ENCODE measurements at regions not wholly inside any gene's neighbourhood (a gene's known extent, or its start where the extent isn't known, plus 50 kb on each side); places are given as distances from the start of the nearest gene placed in this dataset.

GRCh38 chr5:29963956-29964355 is 1229.5 kb upstream of the CDH6 start:
- Histone ChIP-seq H3K4me3 (no peak overlapping the region), H3K9me3 (replicated peaks) (peaks cover 18% of the 10 kb centered on the region), H3K27me3 (ENCODE audit: low read depth) (no peaks in the 10 kb centered on the region), H3K36me3 (no peaks in the 10 kb centered on the region), H3K4me1 (no peaks in the 10 kb centered on the region), H3K27ac (replicated peaks) (no peak overlapping the region)
- intact Hi-C loops (cut with micrococcal nuclease): no loop called here
- no peak for TF ChIP-seq CTCF (IDR thresholded peaks at IDR 0.05; ENCODE audit: borderline replicate concordance)
- DNase-seq: no peak

GRCh38 chr5:29960323-29960722 is 1233.2 kb upstream of the CDH6 start:
- intact Hi-C loops (cut with micrococcal nuclease): no loop called here
- H3K9me3 ChIP-seq (replicated peaks): peaks cover 13% of the 10 kb centered on the region
- H3K27ac ChIP-seq (replicated peaks): no peak overlapping the region
- no peaks in the 10 kb centered on the region for H3K27me3 ChIP-seq (ENCODE audit: low read depth)
- TF ChIP-seq CTCF (IDR thresholded peaks at IDR 0.05; ENCODE audit: borderline replicate concordance): no peak
- DNase-seq: no peak
- H3K4me3 ChIP-seq: no peak overlapping the region
- H3K4me1 ChIP-seq: no peaks in the 10 kb centered on the region
- H3K36me3 ChIP-seq: no peaks in the 10 kb centered on the region

- no peak for DNase-seq
- no peak overlapping the region for H3K27ac ChIP-seq (replicated peaks)
- no peak overlapping the region for H3K4me3 ChIP-seq
- no peaks in the 10 kb centered on the region for H3K4me1 ChIP-seq
- no peaks in the 10 kb centered on the region for H3K27me3 ChIP-seq (ENCODE audit: low read depth)
- intact Hi-C loops (cut with micrococcal nuclease): no loop called here
- H3K9me3 ChIP-seq (replicated peaks): no peaks in the 10 kb centered on the region
- no peak for TF ChIP-seq CTCF (IDR thresholded peaks at IDR 0.05; ENCODE audit: borderline replicate concordance)
- H3K36me3 ChIP-seq: no peaks in the 10 kb centered on the region
Measured at GRCh38 chr5:29950416-29951145, 1242.9 kb upstream of the CDH6 start.

- H3K27me3 ChIP-seq (ENCODE audit: low read depth): no peaks in the 10 kb centered on the region
- no peaks in the 10 kb centered on the region for H3K36me3 ChIP-seq
- no peaks in the 10 kb centered on the region for H3K9me3 ChIP-seq (replicated peaks)
- intact Hi-C loops (cut with micrococcal nuclease): no loop called here
- H3K4me1 ChIP-seq: no peaks in the 10 kb centered on the region
- TF ChIP-seq CTCF (IDR thresholded peaks at IDR 0.05; ENCODE audit: borderline replicate concordance): no peak
- DNase-seq: no peak
- H3K27ac ChIP-seq (replicated peaks): no peak overlapping the region
- no peak overlapping the region for H3K4me3 ChIP-seq
Measured at GRCh38 chr5:29949301-29949872, 1244.1 kb upstream of the CDH6 start.

GRCh38 chr5:29944327-29944726 is 1249.2 kb upstream of the CDH6 start:
- no peak for TF ChIP-seq CTCF (IDR thresholded peaks at IDR 0.05; ENCODE audit: borderline replicate concordance)

More at GRCh38 chr5:29944327-29944726, 1249.2 kb upstream of the CDH6 start:
- Histone ChIP-seq H3K4me1 (no peaks in the 10 kb centered on the region), H3K27ac (replicated peaks) (no peak overlapping the region), H3K4me3 (no peak overlapping the region), H3K27me3 (ENCODE audit: low read depth) (no peaks in the 10 kb centered on the region), H3K36me3 (no peaks in the 10 kb centered on the region), H3K9me3 (replicated peaks) (no peaks in the 10 kb centered on the region)
- DNase-seq: no peak
- intact Hi-C loops (cut with micrococcal nuclease): no loop called here

All from left ventricle myocardium inferior (tissue), 1 donor.